Neural progenitor cell (in vitro differentiated cells): ENCODE measurements at regions not wholly inside any gene's neighbourhood (a gene's known extent, or its start where the extent isn't known, plus 50 kb on each side); places are given as distances from the start of the nearest gene placed in this dataset.

ENCODE experiments used
- EZH2 ChIP-seq: fragments of 200-600 bp; sonication (generic); IDR thresholded peaks from 2 replicates; pipeline ENCODE4 v1.6.1; 2017; ENCODE audit warnings: antibody characterized with exemption, mild to moderate bottlenecking, moderate library complexity
- EZH2phosphoT487 ChIP-seq: fragments of 200-600 bp; sonication (generic); IDR thresholded peaks from 2 replicates; pipeline ENCODE4 v1.6.1; 2017; ENCODE audit warnings: antibody characterized with exemption

- TF ChIP-seq EZH2, result no peak
- no peak for TF ChIP-seq EZH2phosphoT487
Measured at GRCh38 chr5:71982717-71983395, 124.4 kb upstream of the MAP1B start.
